HG03469 (cell line): ENCODE measurements at regions not wholly inside any gene's neighbourhood (a gene's known extent, or its start where the extent isn't known, plus 50 kb on each side); places are given as distances from the start of the nearest gene placed in this dataset.
A peak's percentile ranks its signal among the peaks of the same experiment; 100 is the strongest.
"Not testable (repeated sequence)": the region's sequence is repeated elsewhere in the genome, so short reads cannot be mapped to it uniquely, and the experiment has no call there.

Source experiments
- ATAC-seq: cut with Tn5 transposase; IDR thresholded peaks from one replicate; pipeline ENCODE4 v1.9.1; 2021; ENCODE audit warnings: mild to moderate bottlenecking, moderate library complexity, moderate number of reproducible peaks; ENCODE audit not compliant: unreplicated experiment

GRCh38 chr5:159678657-159679392 is 237.5 kb upstream of the ADRA1B start:
- ATAC-seq = no peak

- no peak for ATAC-seq
Measured at GRCh38 chr5:159680095-159680494, 236.2 kb upstream of the ADRA1B start.

GRCh38 chr5:159681661-159682060 is 234.6 kb upstream of the ADRA1B start:
- ATAC-seq = no peak

- no peak for ATAC-seq
Measured at GRCh38 chr5:159682623-159683022, 233.7 kb upstream of the ADRA1B start.

GRCh38 chr5:159687892-159688291 is 228.4 kb upstream of the ADRA1B start:
- not testable (repeated sequence) for ATAC-seq

GRCh38 chr5:159695741-159696294 is 220.5 kb upstream of the ADRA1B start:
- no peak for ATAC-seq

DNA sequence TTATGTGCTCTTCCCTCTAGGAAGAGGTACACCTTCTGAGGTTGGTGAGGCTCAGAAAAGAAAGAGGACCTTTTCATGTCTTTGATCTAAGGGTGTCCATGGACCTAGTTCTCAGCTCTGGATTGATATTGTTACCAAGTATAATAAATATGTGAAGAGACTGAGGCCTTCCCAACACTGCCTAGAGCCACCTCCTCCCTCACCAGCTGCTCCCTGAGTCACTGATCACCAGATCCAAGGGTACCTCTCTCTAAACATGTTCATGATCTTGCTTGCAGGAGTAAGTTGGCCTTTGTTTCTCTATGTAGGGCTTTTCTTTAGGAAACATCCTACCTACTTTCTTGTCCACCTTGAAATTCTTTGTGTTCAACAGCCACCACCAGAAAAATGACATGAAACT is 218.8 kb upstream of the ADRA1B start:
- ATAC-seq = no peak

- no peak for ATAC-seq
Measured at GRCh38 chr5:159698322-159698721, 218.0 kb upstream of the ADRA1B start.

- ATAC-seq = no peak
Measured at GRCh38 chr5:159700016-159700415, 216.3 kb upstream of the ADRA1B start.

DNA sequence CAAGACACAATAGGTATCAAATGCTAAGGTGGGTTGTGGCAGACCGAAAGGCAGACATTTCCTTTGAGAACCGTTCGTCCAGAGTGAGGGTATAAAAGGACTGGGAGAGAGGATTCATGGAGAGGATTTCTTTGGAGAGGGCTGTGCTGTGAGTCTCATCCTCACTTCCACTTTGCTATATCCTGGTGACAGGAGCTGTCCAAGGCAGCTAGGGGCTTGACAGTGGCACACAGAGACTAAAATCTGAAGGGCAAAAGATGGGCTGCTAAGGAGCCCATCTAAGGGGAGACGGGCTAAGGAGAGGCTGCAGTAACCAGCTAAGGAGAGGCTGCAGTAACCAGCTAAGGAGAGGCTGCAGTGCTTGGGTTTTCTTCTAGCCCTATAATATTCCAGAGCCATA is 214.0 kb upstream of the ADRA1B start:
- no peak for ATAC-seq

DNA sequence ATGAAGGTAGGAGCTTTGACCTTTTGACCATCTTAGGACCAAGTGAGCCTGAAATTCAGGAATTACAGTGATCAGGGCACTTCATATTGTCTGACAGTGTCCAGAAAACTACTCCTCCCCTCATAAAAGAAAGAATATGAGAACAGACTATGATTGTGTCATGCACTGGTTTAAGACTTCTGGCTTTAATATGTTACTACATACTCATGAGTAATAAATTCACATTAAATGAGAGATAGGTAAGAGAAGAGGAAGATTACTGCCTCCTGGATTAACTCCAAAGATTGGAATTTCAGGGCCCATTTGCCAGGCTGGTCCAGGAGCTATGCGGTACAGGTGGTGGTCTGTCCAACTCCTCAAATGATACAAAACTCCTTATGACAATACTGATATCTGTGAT is 213.5 kb upstream of the ADRA1B start:
- ATAC-seq = no peak

DNA sequence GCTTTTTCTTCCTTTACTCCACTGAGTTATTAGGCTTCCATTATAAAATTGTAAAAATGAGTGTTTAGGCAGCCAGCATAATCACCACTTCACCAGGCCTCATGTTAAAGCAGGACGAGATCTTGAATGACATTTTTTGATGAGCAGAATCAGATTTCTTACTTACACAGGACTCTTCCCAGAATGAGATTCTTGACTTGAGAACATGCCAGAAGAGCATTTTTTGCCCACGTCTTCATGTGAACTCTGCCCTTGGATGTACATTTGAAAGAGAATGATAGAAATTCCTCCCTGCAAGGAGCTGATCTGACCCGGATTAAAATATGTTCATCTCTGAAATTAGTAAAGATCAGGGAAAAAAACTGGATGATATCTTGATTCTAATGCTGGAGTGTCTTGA is 212.1 kb upstream of the ADRA1B start:
- ATAC-seq = no peak

DNA sequence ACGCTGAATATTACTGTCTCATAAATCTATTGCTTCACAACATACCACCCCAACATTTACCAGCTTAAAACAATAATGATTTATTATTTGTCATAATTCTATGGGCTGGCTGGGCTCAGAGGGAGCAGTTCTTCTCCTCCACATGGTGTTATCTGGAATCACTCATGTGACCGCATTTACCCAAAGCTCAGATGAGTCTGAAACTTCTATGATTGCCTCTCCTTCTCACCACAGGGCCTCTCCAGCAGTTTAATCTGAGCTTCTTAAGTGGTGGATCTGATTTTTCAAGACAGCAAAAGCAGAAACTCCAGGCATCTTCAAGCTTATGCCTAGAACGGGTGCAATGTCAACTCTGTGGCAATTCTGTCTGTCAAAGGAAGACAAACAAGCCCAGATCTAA is 210.3 kb upstream of the ADRA1B start:
- ATAC-seq = no peak

DNA sequence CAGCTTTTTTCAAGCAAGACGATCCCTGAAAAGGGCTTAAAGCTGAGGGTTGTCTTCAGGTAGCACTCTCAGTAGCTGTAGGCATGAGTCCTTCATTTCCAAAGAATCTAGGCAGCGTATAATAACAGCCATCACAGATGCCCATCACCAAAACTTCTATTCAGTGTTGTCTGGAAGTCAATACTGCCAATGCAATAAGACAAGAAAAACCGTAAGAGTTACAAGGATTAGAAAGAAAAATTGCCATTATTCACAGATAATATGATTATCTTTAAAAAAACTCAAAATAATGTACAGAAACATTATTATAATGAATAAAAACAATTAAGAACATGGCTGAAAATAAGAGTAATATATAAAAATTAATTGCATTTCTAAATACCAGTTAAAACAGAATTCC is 208.2 kb upstream of the ADRA1B start:
- ATAC-seq = no peak

DNA sequence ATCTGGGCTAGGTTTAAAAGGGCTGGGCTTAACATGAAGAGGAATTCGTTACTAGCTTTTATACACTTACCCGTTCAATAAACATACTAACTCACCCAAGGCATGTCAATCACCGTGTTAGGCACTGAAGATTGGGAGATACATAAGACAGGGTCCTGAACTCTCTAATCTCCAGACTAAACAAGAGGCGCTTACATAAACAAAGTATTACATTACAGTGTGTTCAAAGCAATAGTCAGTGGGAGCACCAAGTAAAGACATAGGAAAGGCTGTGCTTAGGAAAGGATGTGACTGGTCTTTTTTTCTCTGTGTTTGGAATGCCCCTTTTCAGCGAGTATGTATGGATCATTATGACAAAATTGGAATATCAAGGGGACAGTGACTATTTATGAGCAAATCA is 203.6 kb upstream of the ADRA1B start:
- no peak for ATAC-seq

DNA sequence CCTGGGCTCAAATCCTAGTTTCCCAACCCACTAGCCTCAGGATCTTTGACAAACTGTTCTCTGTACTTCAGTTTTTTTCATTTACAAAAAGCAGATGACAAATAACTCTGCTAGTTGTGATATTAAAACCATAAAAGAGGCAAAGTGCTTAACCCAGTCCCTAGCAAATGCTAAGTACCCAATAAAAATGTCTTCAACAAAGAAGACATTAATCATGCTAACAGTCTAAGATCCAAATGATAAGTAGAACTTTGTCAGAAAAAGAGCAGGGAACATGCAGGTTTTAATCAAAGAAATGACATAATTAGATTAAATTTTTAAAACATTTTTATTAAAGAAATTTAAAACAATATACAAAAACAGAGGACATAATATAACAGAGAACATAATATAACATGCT is 203.0 kb upstream of the ADRA1B start:
- ATAC-seq = no peak

- no peak for ATAC-seq
Measured at GRCh38 chr5:159713773-159714172, 202.5 kb upstream of the ADRA1B start.

DNA sequence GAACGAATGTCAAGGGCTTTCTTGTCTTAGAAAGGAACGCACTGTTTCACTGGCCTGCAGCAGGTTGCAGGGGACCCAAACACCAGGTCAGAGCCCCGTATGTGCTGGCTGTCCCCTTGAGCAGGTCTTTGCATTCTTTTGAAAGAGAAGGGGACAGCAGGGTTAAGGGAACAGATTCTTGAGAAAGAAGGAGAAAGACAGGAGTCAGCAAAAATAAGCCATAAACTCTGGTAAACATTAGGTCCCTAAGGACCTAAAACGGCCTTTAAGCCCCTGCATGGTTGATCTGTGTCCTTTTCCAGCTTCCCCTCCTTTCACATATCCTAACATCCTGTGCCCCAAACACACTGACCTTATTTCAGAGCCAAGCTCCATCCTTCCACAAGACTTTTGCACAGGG is 190.8 kb upstream of the ADRA1B start:
- ATAC-seq = no peak

- ATAC-seq = no peak
Measured at GRCh38 chr5:159727167-159727566, 189.1 kb upstream of the ADRA1B start.

DNA sequence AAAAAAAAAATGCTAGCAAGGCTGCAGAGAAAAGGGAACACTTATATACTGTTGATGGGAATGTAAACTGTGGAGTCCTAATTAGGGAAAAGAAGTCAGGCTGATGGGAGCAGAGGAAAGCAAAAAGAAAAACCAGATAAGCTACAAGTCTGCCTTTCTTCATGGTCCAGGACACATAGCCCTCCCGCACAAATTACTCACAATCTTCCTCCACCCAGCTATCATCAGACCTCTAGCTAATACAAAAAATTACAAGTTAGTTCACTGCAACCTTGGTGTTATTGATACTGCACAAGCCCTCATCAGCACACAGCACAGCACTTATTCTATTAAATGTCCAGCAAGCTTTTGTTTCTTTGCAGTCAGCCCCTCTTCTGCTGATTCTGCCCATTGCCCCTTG is 186.0 kb upstream of the ADRA1B start:
- ATAC-seq = no peak

DNA sequence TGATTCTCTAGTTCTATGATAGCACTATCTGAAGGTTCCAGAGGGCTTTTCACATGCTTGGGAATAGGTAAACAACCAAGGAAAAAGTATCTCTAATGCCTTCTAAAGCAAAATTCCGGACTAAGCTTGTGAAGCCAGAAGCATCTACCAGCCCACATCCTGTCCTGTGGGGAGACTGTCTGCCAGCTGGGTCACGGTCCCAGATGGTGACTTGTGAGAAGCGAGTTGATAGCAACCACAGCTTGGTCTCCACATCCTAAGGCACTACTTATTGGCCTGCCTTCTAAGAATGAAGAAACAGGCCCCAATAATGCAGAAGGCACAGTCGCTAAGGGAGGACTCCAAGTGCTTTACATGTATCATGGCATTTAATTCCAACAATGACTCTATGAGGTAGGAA is 184.1 kb upstream of the ADRA1B start:
- peak; percentile 43 for ATAC-seq

- no peak for ATAC-seq
Measured at GRCh38 chr5:159734366-159734765, 181.9 kb upstream of the ADRA1B start.

DNA sequence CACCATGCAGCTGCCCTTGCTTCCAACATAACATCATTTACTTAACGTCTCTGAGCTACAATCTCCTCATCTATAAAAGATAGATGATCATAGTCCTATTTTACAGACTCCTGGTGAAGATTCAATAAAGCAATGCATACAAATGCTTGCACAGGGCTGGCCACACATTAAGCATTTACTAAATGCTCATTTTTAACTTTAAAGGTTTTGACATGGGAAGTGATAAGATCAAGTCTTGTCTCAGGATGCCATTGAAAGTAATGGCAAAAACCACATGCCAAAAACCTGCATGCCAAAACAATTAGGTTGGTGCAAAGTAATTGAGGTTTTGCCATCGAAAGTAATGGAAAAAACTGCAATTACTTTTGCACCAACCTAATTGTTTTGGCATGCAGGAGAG is 181.2 kb upstream of the ADRA1B start:
- no peak for ATAC-seq
